Smooth muscle cell (in vitro differentiated cells): ENCODE measurements at regions not wholly inside any gene's neighbourhood (a gene's known extent, or its start where the extent isn't known, plus 50 kb on each side); places are given as distances from the start of the nearest gene placed in this dataset.

ENCODE experiments used
- DNase-seq: peaks from one replicate; lab custom pipeline; 2025; ENCODE audit not compliant: unreplicated experiment; lab: John Stamatoyannopoulos, UW
- H2AFZ ChIP-seq: fragments of 200-600 bp; sonication (generic); 2 replicates; pipeline ENCODE4 v1.6.0; 2016; ENCODE audit warnings: antibody characterized with exemption, low read depth, mild to moderate bottlenecking
- H3F3A ChIP-seq: fragments of 200-600 bp; sonication (generic); 2 replicates; pipeline ENCODE4 v1.6.0; 2017; ENCODE audit warnings: antibody characterized with exemption, low read depth
- H3K27ac ChIP-seq: fragments of 200-600 bp; sonication (generic); 2 replicates; pipeline ENCODE4 v1.5.1; 2016; ENCODE audit warnings: low read depth, mild to moderate bottlenecking
- H3K27me3 ChIP-seq: fragments of 200-600 bp; sonication (generic); 2 replicates; pipeline ENCODE4 v1.6.1; 2016; ENCODE audit warnings: low read depth, mild to moderate bottlenecking
- H3K36me3 ChIP-seq: fragments of 200-600 bp; sonication (generic); 2 replicates; pipeline ENCODE4 v1.5.1; 2016; ENCODE audit warnings: low read depth
- H3K4me1 ChIP-seq: fragments of 200-600 bp; sonication (generic); 2 replicates; pipeline ENCODE4 v1.5.1; 2016; ENCODE audit warnings: low read depth
- H3K4me2 ChIP-seq: fragments of 200-600 bp; sonication (generic); 2 replicates; pipeline ENCODE4 v1.6.0; 2016; ENCODE audit warnings: mild to moderate bottlenecking
- H3K4me3 ChIP-seq: fragments of 200-600 bp; sonication (generic); 2 replicates; pipeline ENCODE4 v1.5.1; 2016; ENCODE audit warnings: mild to moderate bottlenecking
- H3K79me2 ChIP-seq: fragments of 200-600 bp; sonication (generic); 2 replicates; pipeline ENCODE4 v1.6.0; 2016; ENCODE audit warnings: low read depth, mild to moderate bottlenecking
- H3K9ac ChIP-seq: fragments of 200-600 bp; sonication (generic); 2 replicates; pipeline ENCODE4 v1.6.0; 2016; ENCODE audit warnings: low read depth
- H3K9me3 ChIP-seq: fragments of 200-600 bp; sonication (generic); replicated peaks from 2 replicates; pipeline ENCODE4 v1.5.1; 2016; ENCODE audit warnings: low read depth
- H4K20me1 ChIP-seq: fragments of 200-600 bp; sonication (generic); 2 replicates; pipeline ENCODE4 v1.6.0; 2016; ENCODE audit warnings: low read depth
- CTCF ChIP-seq: fragments of 200-600 bp; sonication (generic); IDR thresholded peaks from 2 replicates; pipeline ENCODE4 v1.5.1; 2017; ENCODE audit warnings: borderline replicate concordance, mild to moderate bottlenecking, antibody characterized with exemption; ENCODE audit not compliant: insufficient read depth, poor library complexity, severe bottlenecking
- WGBS: methylation state at CpG from one replicate; pipeline ENCODE4 v1.1.7; 2016; ENCODE audit warnings: low lambda C conversion rate; 5-methylcytosine and 5-hydroxymethylcytosine counted together

GRCh38 chr3:152051501-152052404 is 178.3 kb downstream of the SUCNR1 start:
- Histone ChIP-seq H4K20me1 (no peaks in the 10 kb centered on the region), H3K4me2 (no peak overlapping the region), H3K27ac (peak overlapping the region; percentile 43), H3K9ac (no peak overlapping the region), H2AFZ (no peak overlapping the region), H3F3A (no peaks in the 10 kb centered on the region), H3K4me1 (no peaks in the 10 kb centered on the region), H3K9me3 (no peaks in the 10 kb centered on the region), H3K4me3 (no peak overlapping the region), H3K36me3 (no peaks in the 10 kb centered on the region), H3K27me3 (no peaks in the 10 kb centered on the region), H3K79me2 (no peaks in the 10 kb centered on the region)
- no peak for TF ChIP-seq CTCF
- DNase-seq: no peak
- 82% methylated on average over 3 of the region's 3 CpGs for WGBS

GRCh38 chr3:152053866-152054265 is 180.4 kb downstream of the SUCNR1 start:
- DNase-seq: no peak
- WGBS: 93% methylated on average over 1 of the region's 1 CpG
- Histone ChIP-seq H3K4me1 (no peaks in the 10 kb centered on the region), H3K4me2 (no peak overlapping the region), H3K4me3 (no peak overlapping the region), H4K20me1 (no peaks in the 10 kb centered on the region), H3K9ac (no peak overlapping the region), H3K27me3 (no peaks in the 10 kb centered on the region), H3K36me3 (no peaks in the 10 kb centered on the region), H3K27ac (no peak overlapping the region), H3F3A (no peaks in the 10 kb centered on the region), H3K9me3 (no peaks in the 10 kb centered on the region), H2AFZ (no peak overlapping the region), H3K79me2 (no peaks in the 10 kb centered on the region)
- TF ChIP-seq CTCF: no peak

GRCh38 chr3:152054315-152054714 is 180.9 kb downstream of the SUCNR1 start:
- Histone ChIP-seq H3K9me3 (no peaks in the 10 kb centered on the region), H3K4me2 (no peak overlapping the region), H3K4me3 (no peak overlapping the region), H3K79me2 (no peaks in the 10 kb centered on the region), H3K27ac (no peak overlapping the region), H2AFZ (no peak overlapping the region), H3K4me1 (no peaks in the 10 kb centered on the region), H3K9ac (no peak overlapping the region), H3K27me3 (no peaks in the 10 kb centered on the region), H4K20me1 (no peaks in the 10 kb centered on the region), H3F3A (no peaks in the 10 kb centered on the region), H3K36me3 (no peaks in the 10 kb centered on the region)
- no peak for TF ChIP-seq CTCF
- 90% methylated on average over 3 of the region's 3 CpGs for WGBS
- DNase-seq: no peak

GRCh38 chr3:152056073-152056472 is 182.6 kb downstream of the SUCNR1 start:
- Histone ChIP-seq H3K9ac (no peak overlapping the region), H3K27ac (no peak overlapping the region), H3K36me3 (no peaks in the 10 kb centered on the region), H4K20me1 (no peaks in the 10 kb centered on the region), H3K4me3 (no peak overlapping the region), H2AFZ (no peak overlapping the region), H3K4me2 (no peak overlapping the region), H3K27me3 (no peaks in the 10 kb centered on the region), H3F3A (no peaks in the 10 kb centered on the region), H3K9me3 (no peaks in the 10 kb centered on the region), H3K79me2 (no peaks in the 10 kb centered on the region), H3K4me1 (peaks cover 4% of the 10 kb centered on the region)
- DNase-seq: no peak
- WGBS: 91% methylated on average over 3 of the region's 3 CpGs
- no peak for TF ChIP-seq CTCF
